ENCODE measurements at regions not wholly inside any gene's neighbourhood (a gene's known extent, or its start where the extent isn't known, plus 50 kb on each side); places are given as distances from the start of the nearest gene placed in this dataset.

GRCh38 chr2:126406267-126406666, 249.7 kb upstream of the GYPC start:
- no peak for TF ChIP-seq CTCF (conservative IDR thresholded peaks at IDR 0.05; ENCODE audit: low read length)
- no peak for TF ChIP-seq EZH2phosphoT487 (IDR thresholded peaks at IDR 0.05; ENCODE audit: borderline replicate concordance)

Data from Loucy (cell line).